Chondrocyte (in vitro differentiated cells): ENCODE measurements at regions not wholly inside any gene's neighbourhood (a gene's known extent, or its start where the extent isn't known, plus 50 kb on each side); places are given as distances from the start of the nearest gene placed in this dataset.

Source experiments
- DNase-seq: peaks from one replicate; pipeline ENCODE4 v3.0.0; 2021; ENCODE audit warnings: mixed read lengths, low spot score
- H3K27ac Mint-ChIP-seq: one replicate; pipeline ENCODE4 v1.8.0; 2021; ENCODE audit warnings: mild to moderate bottlenecking, moderate library complexity, mixed read lengths; ENCODE audit not compliant: unreplicated experiment
- H3K27me3 Mint-ChIP-seq: 2 replicates; pipeline ENCODE4 v1.8.0; 2021; ENCODE audit warnings: low read depth, mixed read lengths
- H3K36me3 Mint-ChIP-seq: 2 replicates; pipeline ENCODE4 v1.8.0; 2021; ENCODE audit warnings: low read depth, mixed read lengths
- H3K4me1 Mint-ChIP-seq: 2 replicates; pipeline ENCODE4 v1.8.0; 2021; ENCODE audit warnings: low read depth, mild to moderate bottlenecking, mixed read lengths
- H3K4me3 Mint-ChIP-seq: one replicate; pipeline ENCODE4 v1.8.0; 2021; ENCODE audit warnings: mild to moderate bottlenecking, moderate library complexity, mixed read lengths; ENCODE audit not compliant: unreplicated experiment
- H3K9me3 Mint-ChIP-seq: 2 replicates; pipeline ENCODE4 v1.8.0; 2021; ENCODE audit warnings: low read depth, mixed read lengths
- TF ChIP-seq, protein P1 (sequence below): fragments of 200-600 bp; sonication (generic); IDR thresholded peaks from 2 replicates; pipeline ENCODE4 v1.5.0; 2021; ENCODE audit warnings: antibody characterized with exemption, mild to moderate bottlenecking, moderate library complexity

DNA sequence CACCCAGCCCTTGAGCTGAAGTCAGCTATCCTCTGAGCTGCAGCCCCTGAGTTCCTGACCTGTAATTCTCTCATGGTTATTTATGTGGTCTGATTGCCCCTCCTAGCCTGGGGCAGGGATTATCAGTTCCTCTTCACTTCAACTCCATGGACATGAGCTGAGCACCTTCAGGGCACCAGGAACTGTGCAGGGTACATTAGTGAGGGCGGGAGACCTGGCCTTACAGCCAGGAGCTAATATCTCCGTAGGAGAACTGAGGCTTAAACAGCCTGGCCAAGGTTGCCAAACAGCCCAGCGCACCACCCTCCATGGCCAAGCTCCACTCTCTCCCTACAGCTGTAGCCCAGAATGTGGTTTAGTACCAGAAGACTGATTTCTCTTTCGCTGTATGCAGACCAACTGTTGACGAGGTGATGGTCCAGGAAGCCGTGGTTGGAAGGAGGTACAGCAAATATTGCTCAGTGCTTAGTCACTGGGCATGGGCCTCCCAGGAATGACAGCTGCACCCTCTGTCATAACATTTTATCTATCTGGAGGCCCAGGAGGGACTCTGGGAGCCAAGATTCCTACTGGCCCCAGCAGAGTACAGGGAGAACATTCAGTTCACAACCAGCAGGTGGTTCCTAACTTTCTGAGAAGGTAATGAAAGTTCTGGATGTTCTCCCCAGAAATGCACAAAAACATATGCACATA is 228.7 kb upstream of the SIX2 start:
- H3K27me3 Mint-ChIP-seq, result no peaks in the 10 kb centered on the region
- no peaks in the 10 kb centered on the region for H3K9me3 Mint-ChIP-seq
- TF ChIP-seq, protein P1, sequence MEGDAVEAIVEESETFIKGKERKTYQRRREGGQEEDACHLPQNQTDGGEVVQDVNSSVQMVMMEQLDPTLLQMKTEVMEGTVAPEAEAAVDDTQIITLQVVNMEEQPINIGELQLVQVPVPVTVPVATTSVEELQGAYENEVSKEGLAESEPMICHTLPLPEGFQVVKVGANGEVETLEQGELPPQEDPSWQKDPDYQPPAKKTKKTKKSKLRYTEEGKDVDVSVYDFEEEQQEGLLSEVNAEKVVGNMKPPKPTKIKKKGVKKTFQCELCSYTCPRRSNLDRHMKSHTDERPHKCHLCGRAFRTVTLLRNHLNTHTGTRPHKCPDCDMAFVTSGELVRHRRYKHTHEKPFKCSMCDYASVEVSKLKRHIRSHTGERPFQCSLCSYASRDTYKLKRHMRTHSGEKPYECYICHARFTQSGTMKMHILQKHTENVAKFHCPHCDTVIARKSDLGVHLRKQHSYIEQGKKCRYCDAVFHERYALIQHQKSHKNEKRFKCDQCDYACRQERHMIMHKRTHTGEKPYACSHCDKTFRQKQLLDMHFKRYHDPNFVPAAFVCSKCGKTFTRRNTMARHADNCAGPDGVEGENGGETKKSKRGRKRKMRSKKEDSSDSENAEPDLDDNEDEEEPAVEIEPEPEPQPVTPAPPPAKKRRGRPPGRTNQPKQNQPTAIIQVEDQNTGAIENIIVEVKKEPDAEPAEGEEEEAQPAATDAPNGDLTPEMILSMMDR, result peak; percentile 74
- H3K4me3 Mint-ChIP-seq, result no peak overlapping the region
- H3K4me1 Mint-ChIP-seq, result peaks cover 54% of the 10 kb centered on the region
- DNase-seq, result no peak
- peak overlapping the region; percentile 92 for H3K27ac Mint-ChIP-seq
- H3K36me3 Mint-ChIP-seq, result no peaks in the 10 kb centered on the region

DNA sequence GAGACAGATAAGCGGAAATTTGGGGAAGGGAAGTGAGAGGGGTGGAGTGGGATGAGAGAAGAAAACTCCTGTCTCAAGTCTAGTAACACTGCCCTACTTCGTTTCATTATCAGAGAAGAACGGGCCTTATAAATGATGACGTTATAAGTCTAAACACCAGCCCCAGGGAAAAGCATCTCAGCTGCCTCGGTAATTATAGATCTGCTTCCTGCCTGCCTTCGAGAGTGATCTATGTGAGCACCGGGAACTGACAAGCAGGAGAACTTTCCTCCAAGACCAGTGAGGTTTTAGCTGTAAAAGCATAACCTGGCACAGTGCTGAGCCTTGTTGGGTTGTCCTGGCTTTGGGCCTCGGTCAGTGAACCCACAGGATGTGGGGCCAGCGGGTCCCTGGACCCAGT is 227.9 kb upstream of the SIX2 start:
- no peaks in the 10 kb centered on the region for H3K27me3 Mint-ChIP-seq
- H3K36me3 Mint-ChIP-seq, result no peaks in the 10 kb centered on the region
- H3K27ac Mint-ChIP-seq, result peak overlapping the region; percentile 74
- H3K9me3 Mint-ChIP-seq, result no peaks in the 10 kb centered on the region
- no peak overlapping the region for H3K4me3 Mint-ChIP-seq
- TF ChIP-seq, protein P1, result no peak
- H3K4me1 Mint-ChIP-seq, result peaks cover 45% of the 10 kb centered on the region
- no peak for DNase-seq

DNA sequence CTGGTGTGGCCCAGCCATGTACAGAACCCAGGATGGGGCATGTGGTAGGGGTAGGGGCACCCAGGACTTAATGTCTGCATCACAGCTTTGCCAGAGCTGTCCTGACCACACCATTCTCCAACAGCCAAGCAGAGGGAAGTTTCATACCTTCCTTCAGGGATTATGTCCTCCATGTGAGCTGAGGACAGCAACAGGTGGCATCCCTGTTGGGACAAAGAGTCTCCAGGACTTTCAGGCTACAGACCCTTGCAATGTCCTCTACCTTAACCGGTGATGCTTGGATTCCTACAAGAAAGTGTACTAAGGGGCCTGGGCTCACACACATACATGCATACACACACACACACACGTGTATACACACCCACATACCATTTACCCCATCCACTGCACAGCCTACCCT is 227.0 kb upstream of the SIX2 start:
- TF ChIP-seq, protein P1, result no peak
- Mint-ChIP-seq H3K27me3 (no peaks in the 10 kb centered on the region), H3K36me3 (no peaks in the 10 kb centered on the region), H3K9me3 (no peaks in the 10 kb centered on the region), H3K27ac (no peak overlapping the region), H3K4me3 (no peak overlapping the region), H3K4me1 (peaks cover 37% of the 10 kb centered on the region)
- DNase-seq, result no peak

DNA sequence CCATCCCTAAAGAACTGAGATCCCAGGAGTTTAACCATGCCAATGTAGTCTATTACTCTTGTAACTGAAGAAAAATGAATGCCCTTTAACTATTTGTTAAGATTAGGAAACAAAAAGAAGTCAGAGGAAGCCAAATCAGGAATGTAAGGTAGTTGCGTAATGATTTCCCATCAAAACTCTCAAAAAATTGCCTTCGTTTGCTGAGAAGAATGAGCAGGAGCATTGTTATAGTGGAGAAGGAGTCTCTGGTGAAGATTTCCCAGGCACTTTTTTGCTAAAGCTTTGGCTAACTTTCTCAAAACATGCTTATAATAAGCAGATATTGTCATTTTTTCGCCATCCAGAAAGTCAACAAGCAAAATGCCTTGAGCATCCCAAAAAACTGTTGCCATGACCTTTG is 224.0 kb upstream of the SIX2 start:
- H3K36me3 Mint-ChIP-seq, result no peaks in the 10 kb centered on the region
- H3K9me3 Mint-ChIP-seq, result no peaks in the 10 kb centered on the region
- H3K27me3 Mint-ChIP-seq, result no peaks in the 10 kb centered on the region
- no peak for DNase-seq
- peaks cover 18% of the 10 kb centered on the region for H3K4me1 Mint-ChIP-seq
- no peak overlapping the region for H3K4me3 Mint-ChIP-seq
- TF ChIP-seq, protein P1, result no peak
- H3K27ac Mint-ChIP-seq, result no peak overlapping the region

DNA sequence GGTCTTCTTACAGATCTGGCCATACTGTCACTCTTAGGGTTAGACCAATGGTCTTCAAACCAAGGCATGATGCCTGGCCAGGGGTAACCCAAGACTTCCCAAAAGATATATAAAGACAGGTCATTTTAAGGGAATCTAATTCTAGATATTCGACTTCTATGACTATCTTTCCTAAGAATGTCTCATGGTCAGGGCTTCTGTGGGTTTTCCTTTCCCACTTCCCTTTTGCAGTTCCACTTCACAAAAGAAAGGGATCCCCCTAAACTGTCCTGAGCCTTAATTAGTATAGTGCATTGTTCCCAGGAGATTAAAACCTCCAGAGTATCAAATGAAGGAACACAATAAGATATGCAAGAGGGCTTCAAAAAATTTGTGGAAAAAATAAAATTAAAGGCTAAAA is 223.6 kb upstream of the SIX2 start:
- Mint-ChIP-seq H3K9me3 (no peaks in the 10 kb centered on the region), H3K27me3 (no peaks in the 10 kb centered on the region), H3K4me1 (peaks cover 13% of the 10 kb centered on the region), H3K4me3 (no peak overlapping the region), H3K36me3 (no peaks in the 10 kb centered on the region), H3K27ac (no peak overlapping the region)
- no peak for DNase-seq
- TF ChIP-seq, protein P1, result no peak
